Activated B cell treated with CpG ODN at 0.5 μM for 24 hours (primary cell): ENCODE measurements at regions not wholly inside any gene's neighbourhood (a gene's known extent, or its start where the extent isn't known, plus 50 kb on each side); places are given as distances from the start of the nearest gene placed in this dataset.

ENCODE experiments used
- ATAC-seq: fragments of 200-7000 bp; cut with Tn5 transposase; one replicate; pipeline ENCODE4 v1.10.0; 2021; ENCODE audit warnings: low read depth, mild to moderate bottlenecking, moderate library complexity
- CTCF ChIA-PET: fragments of 350-600 bp; sonication (Branson Sonifier 250); formaldehyde crosslinking; loops from one replicate; lab custom pipeline; 2021; ENCODE audit warnings: antibody characterized with exemption; lab: Charles Lee
- POLR2A ChIA-PET: fragments of 350-600 bp; sonication (Branson Sonifier 250); formaldehyde crosslinking; loops from one replicate; lab custom pipeline; 2021; ENCODE audit warnings: antibody characterized with exemption; lab: Charles Lee
- DNase-seq: peaks from one replicate; pipeline ENCODE4 v3.0.0; 2022
- H3K27ac Mint-ChIP-seq: one replicate; pipeline ENCODE4 v1.8.0; 2020; ENCODE audit warnings: mixed read lengths
- H3K27me3 Mint-ChIP-seq: one replicate; pipeline ENCODE4 v1.8.0; 2021; ENCODE audit warnings: mixed read lengths
- H3K36me3 Mint-ChIP-seq: one replicate; pipeline ENCODE4 v1.8.0; 2021; ENCODE audit warnings: low read depth, mixed read lengths
- H3K4me1 Mint-ChIP-seq: one replicate; pipeline ENCODE4 v1.8.0; 2021; ENCODE audit warnings: mixed read lengths
- H3K4me3 Mint-ChIP-seq: one replicate; pipeline ENCODE4 v1.8.0; 2020; ENCODE audit warnings: mild to moderate bottlenecking, mixed read lengths
- H3K9me3 Mint-ChIP-seq: one replicate; pipeline ENCODE4 v1.8.0; 2020; ENCODE audit warnings: mixed read lengths
- CTCF ChIP-seq: fragments of 200-600 bp; IDR thresholded peaks from one replicate; pipeline ENCODE4 v1.8.0; 2022; ENCODE audit warnings: antibody characterized with exemption, mild to moderate bottlenecking
- intact Hi-C: fragments of 100-400 bp; cut with micrococcal nuclease; formaldehyde crosslinking; loops from one replicate; pipeline ENCODE4 v1.15.1; 2024

- DNase-seq (no peak), ATAC-seq (no peak)
- ChIA-PET POLR2A (no interaction called here), CTCF (no interaction called here)
- no peaks in the 10 kb centered on the region for H3K36me3 Mint-ChIP-seq
- intact Hi-C loops: no loop called here
- TF ChIP-seq CTCF: no peak
- no peaks in the 10 kb centered on the region for H3K9me3 Mint-ChIP-seq
- peaks cover 5% of the 10 kb centered on the region for H3K27me3 Mint-ChIP-seq
- H3K4me1 Mint-ChIP-seq: no peaks in the 10 kb centered on the region
- H3K4me3 Mint-ChIP-seq: no peak overlapping the region
- no peak overlapping the region for H3K27ac Mint-ChIP-seq
These were observed 105.7 kb upstream of the TMEM161B start for GRCh38 chr5:88374391-88374790.

- intact Hi-C loops: no loop called here
- H3K4me3 Mint-ChIP-seq: no peak overlapping the region
- H3K9me3 Mint-ChIP-seq: no peaks in the 10 kb centered on the region
- ChIA-PET CTCF (no interaction called here), POLR2A (no interaction called here)
- no peak for DNase-seq
- ATAC-seq: no peak
- peaks cover 2% of the 10 kb centered on the region for H3K27me3 Mint-ChIP-seq
- no peaks in the 10 kb centered on the region for H3K4me1 Mint-ChIP-seq
- H3K36me3 Mint-ChIP-seq: no peaks in the 10 kb centered on the region
- TF ChIP-seq CTCF: no peak
- H3K27ac Mint-ChIP-seq: no peak overlapping the region
These were observed 102.2 kb upstream of the TMEM161B start for GRCh38 chr5:88370824-88371223.

- no peak for DNase-seq
- no peak for ATAC-seq
- Mint-ChIP-seq H3K27me3 (peaks cover 2% of the 10 kb centered on the region), H3K36me3 (no peaks in the 10 kb centered on the region), H3K4me1 (no peaks in the 10 kb centered on the region), H3K9me3 (no peaks in the 10 kb centered on the region), H3K27ac (no peak overlapping the region), H3K4me3 (no peak overlapping the region)
- POLR2A ChIA-PET: no interaction called here
- intact Hi-C loops: no loop called here
- TF ChIP-seq CTCF: no peak
- CTCF ChIA-PET: no interaction called here
These were observed 99.6 kb upstream of the TMEM161B start for GRCh38 chr5:88368201-88368600.

GRCh38 chr5:88364991-88365390, 96.3 kb upstream of the TMEM161B start:
- Mint-ChIP-seq H3K9me3 (no peaks in the 10 kb centered on the region), H3K36me3 (no peaks in the 10 kb centered on the region), H3K27ac (no peak overlapping the region), H3K27me3 (no peaks in the 10 kb centered on the region), H3K4me3 (no peak overlapping the region), H3K4me1 (no peaks in the 10 kb centered on the region)
- intact Hi-C loops: no loop called here
- POLR2A ChIA-PET: no interaction called here
- no peak for ATAC-seq
- DNase-seq: no peak
- TF ChIP-seq CTCF: no peak
- CTCF ChIA-PET: no interaction called here

- Mint-ChIP-seq H3K4me1 (no peaks in the 10 kb centered on the region), H3K9me3 (peaks cover 5% of the 10 kb centered on the region), H3K27me3 (no peaks in the 10 kb centered on the region), H3K36me3 (no peaks in the 10 kb centered on the region), H3K4me3 (no peak overlapping the region), H3K27ac (no peak overlapping the region)
- ChIA-PET POLR2A (no interaction called here), CTCF (no interaction called here)
- ATAC-seq (no peak), DNase-seq (no peak)
- TF ChIP-seq CTCF: no peak
- intact Hi-C loops: no loop called here
These were observed 86.9 kb upstream of the TMEM161B start for GRCh38 chr5:88355490-88356050.
